ENCODE measurements at regions not wholly inside any gene's neighbourhood (a gene's known extent, or its start where the extent isn't known, plus 50 kb on each side); places are given as distances from the start of the nearest gene placed in this dataset.

GRCh38 chr17:71380535-71380934 is 740.3 kb upstream of the SOX9 start:
- no peak overlapping the region for H3K4me3 Mint-ChIP-seq
- H3K9me3 Mint-ChIP-seq (ENCODE audit: low read depth), result peaks cover 2% of the 10 kb centered on the region
- H3K36me3 Mint-ChIP-seq (ENCODE audit: low read depth), result no peaks in the 10 kb centered on the region
- intact Hi-C loops (cut with DNase I, micrococcal nuclease), result no loop called here
- CTCF ChIA-PET, result interaction anchor here (0.6 kb wide), 1 partner anchor 38 kb away, joined by 3 read pairs; no protein-coding TSS in a partner anchor
- no peak overlapping the region for H3K27ac Mint-ChIP-seq
- H3K27me3 Mint-ChIP-seq, result no peaks in the 10 kb centered on the region
- POLR2A ChIA-PET, result interaction anchor here (0.6 kb wide), 1 partner anchor 101 kb away, joined by 5 read pairs; no protein-coding TSS in a partner anchor
- ATAC-seq (no peak), DNase-seq (no peak)
- no peaks in the 10 kb centered on the region for H3K4me1 Mint-ChIP-seq

GRCh38 chr17:71380936-71381335 is 739.9 kb upstream of the SOX9 start:
- intact Hi-C loops (cut with DNase I, micrococcal nuclease), result no loop called here
- Mint-ChIP-seq H3K9me3 (ENCODE audit: low read depth) (peaks cover 2% of the 10 kb centered on the region), H3K27ac (no peak overlapping the region), H3K4me3 (no peak overlapping the region), H3K36me3 (ENCODE audit: low read depth) (no peaks in the 10 kb centered on the region), H3K27me3 (no peaks in the 10 kb centered on the region), H3K4me1 (no peaks in the 10 kb centered on the region)
- DNase-seq (no peak), ATAC-seq (no peak)
- ChIA-PET CTCF (interaction anchor here (0.6 kb wide), 1 partner anchor 38 kb away, joined by 3 read pairs; no protein-coding TSS in a partner anchor), POLR2A (interaction anchor here (0.6 kb wide), 1 partner anchor 100 kb away, joined by 5 read pairs; no protein-coding TSS in a partner anchor)

GRCh38 chr17:71383091-71383490 is 737.7 kb upstream of the SOX9 start:
- ATAC-seq (no peak), DNase-seq (no peak)
- H3K4me3 Mint-ChIP-seq, result no peak overlapping the region
- H3K27me3 Mint-ChIP-seq, result no peaks in the 10 kb centered on the region
- no peaks in the 10 kb centered on the region for H3K36me3 Mint-ChIP-seq (ENCODE audit: low read depth)
- H3K27ac Mint-ChIP-seq, result no peak overlapping the region
- intact Hi-C loops (cut with DNase I, micrococcal nuclease), result no loop called here
- peaks cover 2% of the 10 kb centered on the region for H3K9me3 Mint-ChIP-seq (ENCODE audit: low read depth)
- ChIA-PET POLR2A (no interaction called here), CTCF (no interaction called here)
- H3K4me1 Mint-ChIP-seq, result no peaks in the 10 kb centered on the region

- Mint-ChIP-seq H3K4me1 (no peaks in the 10 kb centered on the region), H3K4me3 (no peak overlapping the region), H3K27ac (no peak overlapping the region), H3K9me3 (ENCODE audit: low read depth) (peaks cover 5% of the 10 kb centered on the region), H3K27me3 (no peaks in the 10 kb centered on the region), H3K36me3 (ENCODE audit: low read depth) (no peaks in the 10 kb centered on the region)
- ATAC-seq, result no peak
- POLR2A ChIA-PET, result no interaction called here
- CTCF ChIA-PET, result no interaction called here
- DNase-seq, result no peak
- intact Hi-C loops (cut with DNase I, micrococcal nuclease), result no loop called here
These were observed 733.4 kb upstream of the SOX9 start for GRCh38 chr17:71387456-71387855.

- ChIA-PET CTCF (no interaction called here), POLR2A (no interaction called here)
- H3K36me3 Mint-ChIP-seq (ENCODE audit: low read depth), result no peaks in the 10 kb centered on the region
- H3K4me1 Mint-ChIP-seq, result no peaks in the 10 kb centered on the region
- no peak overlapping the region for H3K4me3 Mint-ChIP-seq
- intact Hi-C loops (cut with DNase I, micrococcal nuclease), result no loop called here
- H3K9me3 Mint-ChIP-seq (ENCODE audit: low read depth), result peaks cover 7% of the 10 kb centered on the region
- no peak overlapping the region for H3K27ac Mint-ChIP-seq
- no peak for DNase-seq
- no peak for ATAC-seq
- H3K27me3 Mint-ChIP-seq, result no peaks in the 10 kb centered on the region
These were observed 727.9 kb upstream of the SOX9 start for GRCh38 chr17:71392715-71393567.

GRCh38 chr17:71395901-71396300 is 724.9 kb upstream of the SOX9 start:
- no peak for DNase-seq
- no peak overlapping the region for H3K27ac Mint-ChIP-seq
- H3K9me3 Mint-ChIP-seq (ENCODE audit: low read depth), result peaks cover 4% of the 10 kb centered on the region
- intact Hi-C loops (cut with DNase I, micrococcal nuclease), result no loop called here
- no peak for ATAC-seq
- H3K36me3 Mint-ChIP-seq (ENCODE audit: low read depth), result no peaks in the 10 kb centered on the region
- H3K27me3 Mint-ChIP-seq, result no peaks in the 10 kb centered on the region
- H3K4me1 Mint-ChIP-seq, result no peaks in the 10 kb centered on the region
- CTCF ChIA-PET, result no interaction called here
- no peak overlapping the region for H3K4me3 Mint-ChIP-seq
- POLR2A ChIA-PET, result no interaction called here

GRCh38 chr17:71396711-71397110 is 724.1 kb upstream of the SOX9 start:
- POLR2A ChIA-PET, result no interaction called here
- intact Hi-C loops (cut with DNase I, micrococcal nuclease), result no loop called here
- Mint-ChIP-seq H3K36me3 (ENCODE audit: low read depth) (no peaks in the 10 kb centered on the region), H3K9me3 (ENCODE audit: low read depth) (peaks cover 4% of the 10 kb centered on the region), H3K4me3 (no peak overlapping the region), H3K4me1 (no peaks in the 10 kb centered on the region), H3K27ac (no peak overlapping the region), H3K27me3 (no peaks in the 10 kb centered on the region)
- DNase-seq, result no peak
- no peak for ATAC-seq
- CTCF ChIA-PET, result interaction anchor here (0.6 kb wide), 1 partner anchor 892 kb away, joined by 3 read pairs; no protein-coding TSS in a partner anchor

- POLR2A ChIA-PET, result no interaction called here
- Mint-ChIP-seq H3K4me3 (no peak overlapping the region), H3K4me1 (no peaks in the 10 kb centered on the region), H3K27me3 (no peaks in the 10 kb centered on the region), H3K27ac (no peak overlapping the region), H3K9me3 (ENCODE audit: low read depth) (peaks cover 4% of the 10 kb centered on the region), H3K36me3 (ENCODE audit: low read depth) (no peaks in the 10 kb centered on the region)
- ATAC-seq (no peak), DNase-seq (no peak)
- CTCF ChIA-PET, result interaction anchor here (0.6 kb wide), 1 partner anchor 253 kb away, joined by 3 read pairs; no protein-coding TSS in a partner anchor
- intact Hi-C loops (cut with DNase I, micrococcal nuclease), result no loop called here
These were observed 722.8 kb upstream of the SOX9 start for GRCh38 chr17:71398025-71398424.

GRCh38 chr17:71398800-71399219 is 722.0 kb upstream of the SOX9 start:
- CTCF ChIA-PET, result no interaction called here
- POLR2A ChIA-PET, result no interaction called here
- Mint-ChIP-seq H3K9me3 (ENCODE audit: low read depth) (peaks cover 4% of the 10 kb centered on the region), H3K27ac (no peak overlapping the region), H3K36me3 (ENCODE audit: low read depth) (no peaks in the 10 kb centered on the region), H3K27me3 (no peaks in the 10 kb centered on the region), H3K4me1 (no peaks in the 10 kb centered on the region), H3K4me3 (no peak overlapping the region)
- no peak for DNase-seq
- intact Hi-C loops (cut with DNase I, micrococcal nuclease), result no loop called here
- no peak for ATAC-seq

GRCh38 chr17:71399221-71399620 is 721.6 kb upstream of the SOX9 start:
- intact Hi-C loops (cut with DNase I, micrococcal nuclease), result no loop called here
- DNase-seq (no peak), ATAC-seq (no peak)
- no peaks in the 10 kb centered on the region for H3K4me1 Mint-ChIP-seq
- H3K4me3 Mint-ChIP-seq, result no peak overlapping the region
- no peak overlapping the region for H3K27ac Mint-ChIP-seq
- no peaks in the 10 kb centered on the region for H3K27me3 Mint-ChIP-seq
- peaks cover 7% of the 10 kb centered on the region for H3K9me3 Mint-ChIP-seq (ENCODE audit: low read depth)
- ChIA-PET POLR2A (no interaction called here), CTCF (no interaction called here)
- H3K36me3 Mint-ChIP-seq (ENCODE audit: low read depth), result no peaks in the 10 kb centered on the region

- H3K9me3 Mint-ChIP-seq (ENCODE audit: low read depth), result peaks cover 7% of the 10 kb centered on the region
These were observed 721.2 kb upstream of the SOX9 start for GRCh38 chr17:71399649-71400048.

GRCh38 chr17:71402007-71402406 is 718.8 kb upstream of the SOX9 start:
- Mint-ChIP-seq H3K27me3 (no peaks in the 10 kb centered on the region), H3K4me3 (no peak overlapping the region), H3K4me1 (no peaks in the 10 kb centered on the region), H3K9me3 (ENCODE audit: low read depth) (peaks cover 7% of the 10 kb centered on the region), H3K36me3 (ENCODE audit: low read depth) (no peaks in the 10 kb centered on the region), H3K27ac (no peak overlapping the region)
- ATAC-seq, result no peak
- DNase-seq, result no peak
- CTCF ChIA-PET, result no interaction called here
- intact Hi-C loops (cut with DNase I, micrococcal nuclease), result no loop called here
- POLR2A ChIA-PET, result no interaction called here

More at GRCh38 chr17:71399649-71400048, 721.2 kb upstream of the SOX9 start:
- H3K27me3 Mint-ChIP-seq, result no peaks in the 10 kb centered on the region
- no peak overlapping the region for H3K27ac Mint-ChIP-seq
- no peaks in the 10 kb centered on the region for H3K36me3 Mint-ChIP-seq (ENCODE audit: low read depth)
- no peak overlapping the region for H3K4me3 Mint-ChIP-seq
- no peaks in the 10 kb centered on the region for H3K4me1 Mint-ChIP-seq
- DNase-seq (no peak), ATAC-seq (no peak)
- CTCF ChIA-PET, result no interaction called here
- POLR2A ChIA-PET, result no interaction called here
- intact Hi-C loops (cut with DNase I, micrococcal nuclease), result no loop called here
